ENCODE measurements at regions not wholly inside any gene's neighbourhood (a gene's known extent, or its start where the extent isn't known, plus 50 kb on each side); places are given as distances from the start of the nearest gene placed in this dataset.
"Not testable (repeated sequence)": the region's sequence is repeated elsewhere in the genome, so short reads cannot be mapped to it uniquely, and the experiment has no call there.

- H3K9ac ChIP-seq (ENCODE audit: low read length) = no peak overlapping the region
- no peaks in the 10 kb centered on the region for H3F3A ChIP-seq (ENCODE audit: insufficient read depth, low read length)
- H3K4me2 ChIP-seq (ENCODE audit: low read length) = no peak overlapping the region
- no peaks in the 10 kb centered on the region for H3K9me3 ChIP-seq (ENCODE audit: low read length)
- no peaks in the 10 kb centered on the region for H3K27me3 ChIP-seq (ENCODE audit: insufficient read depth, low read length)
- peaks cover 18% of the 10 kb centered on the region for H3K4me1 ChIP-seq (ENCODE audit: insufficient read depth, low read length, severe bottlenecking)
- H3K9me2 ChIP-seq (ENCODE audit: low read depth, low read length) = no peaks in the 10 kb centered on the region
- TF ChIP-seq CTCF (IDR thresholded peaks at IDR 0.05; ENCODE audit: low read length) = no peak
- TF ChIP-seq EZH2 (IDR thresholded peaks at IDR 0.05; ENCODE audit: borderline replicate concordance, low read length) = no peak
- no peak overlapping the region for H2AFZ ChIP-seq (ENCODE audit: low read length)
- H4K20me1 ChIP-seq (ENCODE audit: insufficient read depth, low read length) = no peaks in the 10 kb centered on the region
- H3K27ac ChIP-seq (ENCODE audit: low read depth, low read length, poor library complexity, severe bottlenecking) = no peak overlapping the region
- H3K79me2 ChIP-seq (ENCODE audit: insufficient read depth, low read length) = no peaks in the 10 kb centered on the region
- no peak overlapping the region for H3K4me3 ChIP-seq (ENCODE audit: low read depth, low read length, poor library complexity, severe bottlenecking)
- H3K36me3 ChIP-seq (ENCODE audit: insufficient read depth, low read length) = no peaks in the 10 kb centered on the region
These were observed 313.5 kb downstream of the FOXO1 start for GRCh38 chr13:40352802-40353562.

- Histone ChIP-seq H3K27me3 (ENCODE audit: insufficient read depth, low read length) (no peaks in the 10 kb centered on the region), H4K20me1 (ENCODE audit: insufficient read depth, low read length) (no peaks in the 10 kb centered on the region), H3K36me3 (ENCODE audit: insufficient read depth, low read length) (no peaks in the 10 kb centered on the region), H3K79me2 (ENCODE audit: insufficient read depth, low read length) (no peaks in the 10 kb centered on the region), H3K9ac (ENCODE audit: low read length) (no peak overlapping the region), H3K4me3 (ENCODE audit: low read depth, low read length, poor library complexity, severe bottlenecking) (no peak overlapping the region), H3K9me3 (ENCODE audit: low read length) (no peaks in the 10 kb centered on the region), H2AFZ (ENCODE audit: low read length) (no peak overlapping the region), H3K9me2 (ENCODE audit: low read depth, low read length) (no peaks in the 10 kb centered on the region), H3K4me2 (ENCODE audit: low read length) (no peak overlapping the region), H3K4me1 (ENCODE audit: insufficient read depth, low read length, severe bottlenecking) (peaks cover 18% of the 10 kb centered on the region), H3F3A (ENCODE audit: insufficient read depth, low read length) (no peaks in the 10 kb centered on the region), H3K27ac (ENCODE audit: low read depth, low read length, poor library complexity, severe bottlenecking) (no peak overlapping the region)
- TF ChIP-seq CTCF (IDR thresholded peaks at IDR 0.05; ENCODE audit: low read length) (no peak), EZH2 (IDR thresholded peaks at IDR 0.05; ENCODE audit: borderline replicate concordance, low read length) (no peak)
These were observed 311.2 kb downstream of the FOXO1 start for GRCh38 chr13:40355126-40355724.

GRCh38 chr13:40356011-40356410 lies 310.4 kb downstream of the FOXO1 start:
- Histone ChIP-seq H3K4me3 (ENCODE audit: low read depth, low read length, poor library complexity, severe bottlenecking) (no peak overlapping the region), H3K36me3 (ENCODE audit: insufficient read depth, low read length) (no peaks in the 10 kb centered on the region), H2AFZ (ENCODE audit: low read length) (no peak overlapping the region)

GRCh38 chr13:40356458-40356857 lies 310.0 kb downstream of the FOXO1 start:
- H4K20me1 ChIP-seq (ENCODE audit: insufficient read depth, low read length); H3K36me3 ChIP-seq (ENCODE audit: insufficient read depth, low read length); H3K27ac ChIP-seq (ENCODE audit: low read depth, low read length, poor library complexity, severe bottlenecking); H3K9ac ChIP-seq (ENCODE audit: low read length); H3K79me2 ChIP-seq (ENCODE audit: insufficient read depth, low read length); H3K4me2 ChIP-seq (ENCODE audit: low read length); H2AFZ ChIP-seq (ENCODE audit: low read length); H3K4me3 ChIP-seq (ENCODE audit: low read depth, low read length, poor library complexity, severe bottlenecking); H3F3A ChIP-seq (ENCODE audit: insufficient read depth, low read length); H3K9me2 ChIP-seq (ENCODE audit: low read depth, low read length); H3K27me3 ChIP-seq (ENCODE audit: insufficient read depth, low read length); H3K9me3 ChIP-seq (ENCODE audit: low read length): not testable (repeated sequence)
- H3K4me1 ChIP-seq (ENCODE audit: insufficient read depth, low read length, severe bottlenecking) = peaks cover 18% of the 10 kb centered on the region

More at GRCh38 chr13:40356011-40356410, 310.4 kb downstream of the FOXO1 start:
- TF ChIP-seq CTCF (IDR thresholded peaks at IDR 0.05; ENCODE audit: low read length) (no peak), EZH2 (IDR thresholded peaks at IDR 0.05; ENCODE audit: borderline replicate concordance, low read length) (no peak)
- no peaks in the 10 kb centered on the region for H3K9me3 ChIP-seq (ENCODE audit: low read length)
- no peaks in the 10 kb centered on the region for H3K79me2 ChIP-seq (ENCODE audit: insufficient read depth, low read length)
- peaks cover 18% of the 10 kb centered on the region for H3K4me1 ChIP-seq (ENCODE audit: insufficient read depth, low read length, severe bottlenecking)
- H4K20me1 ChIP-seq (ENCODE audit: insufficient read depth, low read length) = no peaks in the 10 kb centered on the region
- no peak overlapping the region for H3K9ac ChIP-seq (ENCODE audit: low read length)
- no peaks in the 10 kb centered on the region for H3F3A ChIP-seq (ENCODE audit: insufficient read depth, low read length)
- H3K9me2 ChIP-seq (ENCODE audit: low read depth, low read length) = no peaks in the 10 kb centered on the region
- H3K4me2 ChIP-seq (ENCODE audit: low read length) = no peak overlapping the region
- H3K27me3 ChIP-seq (ENCODE audit: insufficient read depth, low read length) = no peaks in the 10 kb centered on the region
- H3K27ac ChIP-seq (ENCODE audit: low read depth, low read length, poor library complexity, severe bottlenecking) = no peak overlapping the region
